Upper lobe of left lung (tissue), 6 donors: ENCODE measurements at regions not wholly inside any gene's neighbourhood (a gene's known extent, or its start where the extent isn't known, plus 50 kb on each side); places are given as distances from the start of the nearest gene placed in this dataset.

Experiments used
- ATAC-seq, 2 donors: fragments of 200-7000 bp; cut with Tn5 transposase; one replicate each; pipeline ENCODE4 v1.9.1; 2022; ENCODE audit warnings: mild to moderate bottlenecking in 2 of 2, moderate library complexity in 2 of 2; ENCODE audit not compliant: low FRiP score in 2 of 2
- DNase-seq, 2 donors: peaks; one replicate each; pipeline ENCODE4 v3.0.0-alpha.2; 2019 to 2020
- H3K27ac ChIP-seq, 4 donors: fragments of 200-600 bp; sonication (generic); one replicate each; pipeline ENCODE4 v1.5.1; 2016 to 2019
- H3K27me3 ChIP-seq, 4 donors: fragments of 200-600 bp; sonication (generic); one replicate each; pipeline ENCODE4 v1.5.1; 2017 to 2019
- H3K36me3 ChIP-seq, 4 donors: fragments of 200-600 bp; sonication (generic); one replicate each; pipeline ENCODE4 v1.5.1; 2016 to 2019
- H3K4me1 ChIP-seq, 4 donors: fragments of 200-600 bp; sonication (generic); one replicate each; pipeline ENCODE4 v1.5.1; 2018 to 2019
- H3K4me3 ChIP-seq, 4 donors: fragments of 200-600 bp; sonication (generic); one replicate each; pipeline ENCODE4 v1.5.1; 2017 to 2019; ENCODE audit warnings: mild to moderate bottlenecking in 2 of 4, moderate library complexity in 1 of 4
- H3K9me3 ChIP-seq, 4 donors: fragments of 200-600 bp; sonication (generic); one replicate each; pipeline ENCODE4 v1.5.1; 2018 to 2019
- EP300 ChIP-seq, 4 donors: sonication (generic); formaldehyde crosslinking; IDR thresholded peaks; one replicate each; pipeline ENCODE4 v1.5.1; 2017; ENCODE audit warnings: antibody characterized with exemption in 4 of 4, control low read depth in 2 of 4
- POLR2A ChIP-seq, 4 donors: fragments of 450-650 bp; IDR thresholded peaks; one replicate each; pipeline ENCODE4 v1.5.1; 2016 to 2017; ENCODE audit warnings: antibody characterized with exemption in 4 of 4, mild to moderate bottlenecking in 2 of 4
- POLR2AphosphoS5 ChIP-seq, 2 donors: sonication (generic); formaldehyde crosslinking; IDR thresholded peaks; one replicate each; pipeline ENCODE4 v1.5.1; 2017; ENCODE audit warnings: antibody characterized with exemption in 2 of 2
- WGBS, 2 donors: methylation state at CpG; one replicate each; pipeline ENCODE4 v1.1.5; 2017 to 2018; 5-methylcytosine and 5-hydroxymethylcytosine counted together
- TF ChIP-seq, protein P1 (sequence below), 6 experiments: fragments of 450-650 bp in 4 of 6; fragments of 200-600 bp in 2 of 6; sonication (generic) in 2 of 6; IDR thresholded peaks; one replicate each; pipeline ENCODE4 v1.5.1; 2016 to 2019; ENCODE audit warnings: antibody characterized with exemption in 6 of 6
- donor health status: DM: no; HTN: no; CAD: no; lungs with moderate emphysema.
- donor health status: DM: no; HTN: yes; CAD: no; lungs with severe emphysema.

DNA sequence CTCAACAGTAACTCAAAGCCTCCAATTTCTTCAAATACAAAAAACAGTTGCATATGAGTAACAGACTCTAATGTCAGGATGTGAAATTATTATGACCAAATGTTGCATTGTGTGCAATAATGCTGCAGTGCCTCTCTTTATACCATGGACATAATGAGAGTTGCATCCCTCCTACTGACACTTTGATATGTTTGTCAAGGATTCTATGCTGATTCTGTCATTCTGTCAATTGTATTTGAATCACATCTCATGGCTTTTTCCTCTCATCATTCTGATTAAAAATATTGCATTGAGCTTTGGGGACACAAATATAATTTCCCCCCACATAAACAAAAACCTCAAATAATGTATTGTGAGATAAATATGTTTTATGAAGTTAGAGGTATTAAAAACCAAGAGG lies 84.6 kb upstream of the SGCE start:
- Histone ChIP-seq H3K9me3 (peaks cover 0 to 3% (median 0%) of the 10 kb centered on the region in 4 donors), H3K4me1 (no peaks in the 10 kb centered on the region), H3K36me3 (no peaks in the 10 kb centered on the region), H3K27ac (no peak overlapping the region), H3K27me3 (no peaks in the 10 kb centered on the region), H3K4me3 (no peak overlapping the region)
- TF ChIP-seq POLR2A (IDR thresholded peaks at IDR 0.05) (no peak), POLR2AphosphoS5 (IDR thresholded peaks at IDR 0.05) (no peak), EP300 (IDR thresholded peaks at IDR 0.05) (no peak)
- TF ChIP-seq, protein P1, sequence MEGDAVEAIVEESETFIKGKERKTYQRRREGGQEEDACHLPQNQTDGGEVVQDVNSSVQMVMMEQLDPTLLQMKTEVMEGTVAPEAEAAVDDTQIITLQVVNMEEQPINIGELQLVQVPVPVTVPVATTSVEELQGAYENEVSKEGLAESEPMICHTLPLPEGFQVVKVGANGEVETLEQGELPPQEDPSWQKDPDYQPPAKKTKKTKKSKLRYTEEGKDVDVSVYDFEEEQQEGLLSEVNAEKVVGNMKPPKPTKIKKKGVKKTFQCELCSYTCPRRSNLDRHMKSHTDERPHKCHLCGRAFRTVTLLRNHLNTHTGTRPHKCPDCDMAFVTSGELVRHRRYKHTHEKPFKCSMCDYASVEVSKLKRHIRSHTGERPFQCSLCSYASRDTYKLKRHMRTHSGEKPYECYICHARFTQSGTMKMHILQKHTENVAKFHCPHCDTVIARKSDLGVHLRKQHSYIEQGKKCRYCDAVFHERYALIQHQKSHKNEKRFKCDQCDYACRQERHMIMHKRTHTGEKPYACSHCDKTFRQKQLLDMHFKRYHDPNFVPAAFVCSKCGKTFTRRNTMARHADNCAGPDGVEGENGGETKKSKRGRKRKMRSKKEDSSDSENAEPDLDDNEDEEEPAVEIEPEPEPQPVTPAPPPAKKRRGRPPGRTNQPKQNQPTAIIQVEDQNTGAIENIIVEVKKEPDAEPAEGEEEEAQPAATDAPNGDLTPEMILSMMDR (IDR thresholded peaks at IDR 0.05) = no peak
- ATAC-seq = no peak
- DNase-seq = no peak

DNA sequence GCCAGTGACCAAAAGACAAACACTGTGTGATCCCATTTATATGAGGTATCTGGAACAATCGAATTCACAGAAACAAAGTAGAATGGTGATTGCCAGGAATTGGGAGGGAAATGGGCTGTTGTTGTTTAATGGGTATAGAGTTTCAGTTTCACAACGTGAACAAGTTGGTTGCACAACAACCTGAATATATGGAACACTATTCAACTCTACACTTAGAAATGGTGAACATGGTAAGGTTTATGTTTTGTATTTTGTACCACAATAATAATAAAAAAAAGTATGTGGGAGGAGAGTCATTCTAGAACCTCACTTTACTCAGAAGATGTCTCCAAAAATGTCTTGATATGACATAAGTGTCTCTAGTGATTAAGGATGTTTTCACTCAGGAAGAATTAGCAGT lies 85.2 kb upstream of the SGCE start:
- Histone ChIP-seq H3K9me3 (peaks cover 0 to 3% (median 0%) of the 10 kb centered on the region in 4 donors), H3K27me3 (no peaks in the 10 kb centered on the region), H3K36me3 (no peaks in the 10 kb centered on the region), H3K4me1 (no peaks in the 10 kb centered on the region), H3K27ac (no peak overlapping the region), H3K4me3 (no peak overlapping the region)
- no peak for ATAC-seq
- DNase-seq = no peak
- no peak for TF ChIP-seq POLR2A (IDR thresholded peaks at IDR 0.05)
- TF ChIP-seq, protein P1 (IDR thresholded peaks at IDR 0.05) = no peak
- no peak for TF ChIP-seq POLR2AphosphoS5 (IDR thresholded peaks at IDR 0.05)
- TF ChIP-seq EP300 (IDR thresholded peaks at IDR 0.05) = no peak
- 38 to 53% methylated on average over 2 of the region's 2 CpGs for WGBS, 2 donors

DNA sequence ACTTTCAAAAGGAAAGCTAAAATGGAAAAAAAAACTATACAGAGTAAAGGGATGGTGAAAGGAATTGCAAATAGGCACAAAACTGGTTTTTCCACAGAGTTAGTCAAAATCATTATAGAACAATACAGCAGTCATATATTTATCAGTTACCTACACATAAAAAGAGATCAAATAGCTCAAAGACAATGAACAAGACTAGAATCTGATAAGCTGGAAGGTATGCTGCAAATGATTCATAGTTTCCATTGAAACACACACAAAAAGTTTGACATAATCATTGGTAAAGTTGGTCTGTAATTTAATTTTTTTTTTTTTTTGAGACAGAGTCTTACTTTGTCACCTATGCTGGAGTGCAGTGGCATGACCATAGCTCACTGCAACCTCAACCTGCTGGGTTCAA lies 92.4 kb upstream of the SGCE start:
- no peak for ATAC-seq
- Histone ChIP-seq H3K36me3 (no peaks in the 10 kb centered on the region), H3K9me3 (peaks cover 0 to 9% (median 0%) of the 10 kb centered on the region in 4 donors), H3K4me1 (no peaks in the 10 kb centered on the region), H3K4me3 (no peak overlapping the region), H3K27me3 (no peaks in the 10 kb centered on the region), H3K27ac (no peak overlapping the region)
- TF ChIP-seq POLR2A (IDR thresholded peaks at IDR 0.05) = no peak
- no peak for TF ChIP-seq POLR2AphosphoS5 (IDR thresholded peaks at IDR 0.05)
- TF ChIP-seq, protein P1 (IDR thresholded peaks at IDR 0.05) = no peak
- no peak for TF ChIP-seq EP300 (IDR thresholded peaks at IDR 0.05)
- no peak for DNase-seq

DNA sequence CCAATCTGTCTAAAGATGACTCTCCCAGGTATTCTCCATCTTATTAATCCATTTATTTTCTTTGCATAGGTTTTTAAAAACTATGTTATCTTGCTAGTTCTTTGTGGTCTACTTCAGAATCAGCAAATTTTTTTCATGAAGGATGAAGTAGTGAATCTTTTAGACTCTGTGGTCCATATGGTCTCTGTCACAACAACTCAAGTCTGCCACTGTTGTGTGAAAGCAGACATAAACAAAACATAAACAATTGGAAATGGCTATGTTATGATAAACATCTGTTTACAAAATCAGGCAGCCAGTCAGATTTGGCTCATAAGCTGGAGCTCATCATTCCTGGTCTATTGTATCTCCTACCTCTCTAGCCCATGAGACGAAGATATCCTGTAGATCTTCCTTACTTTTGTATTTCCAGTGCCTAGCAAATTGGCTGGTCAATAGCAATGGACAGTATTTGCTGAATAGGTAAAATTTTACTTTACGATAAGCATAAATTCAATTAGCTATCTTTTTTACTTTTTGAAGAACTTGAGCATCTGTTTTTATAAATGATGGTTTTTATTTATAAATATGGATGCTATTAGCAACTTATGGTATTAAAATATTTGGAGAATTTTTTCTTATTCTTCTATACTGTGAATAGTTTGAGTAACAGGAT lies 104.6 kb upstream of the SGCE start:
- Histone ChIP-seq H3K36me3 (no peaks in the 10 kb centered on the region), H3K4me3 (no peak overlapping the region), H3K9me3 (no peaks in the 10 kb centered on the region), H3K27ac (no peak overlapping the region), H3K4me1 (no peaks in the 10 kb centered on the region), H3K27me3 (no peaks in the 10 kb centered on the region)
- TF ChIP-seq EP300 (IDR thresholded peaks at IDR 0.05) (no peak), POLR2AphosphoS5 (IDR thresholded peaks at IDR 0.05) (no peak), POLR2A (IDR thresholded peaks at IDR 0.05) (no peak)
- TF ChIP-seq, protein P1 (IDR thresholded peaks at IDR 0.05) = no peak
- 88 to 89% methylated on average over 2 of the region's 2 CpGs for WGBS, 2 donors
- no peak for DNase-seq
- ATAC-seq = no peak

DNA sequence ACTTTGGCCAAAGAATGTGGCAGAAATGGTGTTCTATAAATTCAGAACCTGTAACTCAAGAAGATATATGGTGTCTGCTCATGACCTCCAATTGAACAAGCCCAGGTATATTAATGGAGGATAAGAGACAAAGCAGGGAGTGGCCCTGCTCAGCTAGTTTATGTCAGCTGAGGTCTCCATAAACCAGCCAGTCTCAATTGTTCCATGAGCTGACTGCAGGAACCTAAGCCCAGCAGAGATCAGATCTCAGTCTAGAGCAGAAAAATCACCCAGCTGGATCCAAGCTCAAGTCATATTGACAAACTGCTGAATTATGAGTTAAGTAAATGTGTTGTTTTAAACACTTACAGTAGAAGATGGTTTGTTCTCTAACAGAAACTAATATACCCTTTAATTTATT lies 105.5 kb upstream of the SGCE start:
- Histone ChIP-seq H3K9me3 (no peaks in the 10 kb centered on the region), H3K27ac (no peak overlapping the region), H3K36me3 (no peaks in the 10 kb centered on the region), H3K4me3 (no peak overlapping the region), H3K27me3 (no peaks in the 10 kb centered on the region), H3K4me1 (no peaks in the 10 kb centered on the region)
- ATAC-seq = no peak
- no peak for DNase-seq
- TF ChIP-seq POLR2A (IDR thresholded peaks at IDR 0.05) (no peak), EP300 (IDR thresholded peaks at IDR 0.05) (no peak), POLR2AphosphoS5 (IDR thresholded peaks at IDR 0.05) (no peak)
- TF ChIP-seq, protein P1 (IDR thresholded peaks at IDR 0.05) = no peak
